HG03103 (cell line): ENCODE measurements at regions not wholly inside any gene's neighbourhood (a gene's known extent, or its start where the extent isn't known, plus 50 kb on each side); places are given as distances from the start of the nearest gene placed in this dataset.

Source experiments
- ATAC-seq: cut with Tn5 transposase; IDR thresholded peaks from one replicate; pipeline ENCODE4 v1.9.1; 2021; ENCODE audit warnings: low read depth; ENCODE audit not compliant: unreplicated experiment

GRCh38 chr9:95735701-95736100, 139.8 kb upstream of the ERCC6L2 start:
- ATAC-seq, result no peak

GRCh38 chr9:95733741-95734666, 141.5 kb upstream of the ERCC6L2 start:
- ATAC-seq, result no peak

GRCh38 chr9:95732802-95733688, 142.4 kb upstream of the ERCC6L2 start:
- ATAC-seq, result no peak

GRCh38 chr9:95731876-95732275, 143.6 kb upstream of the ERCC6L2 start:
- ATAC-seq, result no peak

- no peak for ATAC-seq
Measured at GRCh38 chr9:95729669-95730368, 145.7 kb upstream of the ERCC6L2 start.

GRCh38 chr9:95729046-95729445, 146.4 kb upstream of the ERCC6L2 start:
- no peak for ATAC-seq

GRCh38 chr9:95727947-95728520, 147.5 kb upstream of the ERCC6L2 start:
- no peak for ATAC-seq

- ATAC-seq, result no peak
Measured at GRCh38 chr9:95726756-95727155, 148.7 kb upstream of the ERCC6L2 start.

GRCh38 chr9:95725045-95725444, 150.4 kb upstream of the ERCC6L2 start:
- ATAC-seq, result no peak

- peak; percentile 94 for ATAC-seq
Measured at GRCh38 chr9:95724253-95724991, 151.1 kb upstream of the ERCC6L2 start.

GRCh38 chr9:95722141-95722540, 153.3 kb upstream of the ERCC6L2 start:
- ATAC-seq, result no peak

- no peak for ATAC-seq
Measured at GRCh38 chr9:95721061-95721531, 154.4 kb upstream of the ERCC6L2 start.

GRCh38 chr9:95720496-95720895, 155.0 kb upstream of the ERCC6L2 start:
- no peak for ATAC-seq

- no peak for ATAC-seq
Measured at GRCh38 chr9:95719354-95719753, 156.1 kb upstream of the ERCC6L2 start.

GRCh38 chr9:95718263-95718662, 157.2 kb upstream of the ERCC6L2 start:
- no peak for ATAC-seq

- ATAC-seq, result no peak
Measured at GRCh38 chr9:95715868-95716435, 159.5 kb upstream of the ERCC6L2 start.

- ATAC-seq, result no peak
Measured at GRCh38 chr9:95710446-95710845, 165.0 kb upstream of the ERCC6L2 start.

- ATAC-seq, result no peak
Measured at GRCh38 chr9:95696701-95697100, 178.8 kb upstream of the ERCC6L2 start.

GRCh38 chr9:95691435-95691834, 174.7 kb upstream of the PTCH1 start:
- ATAC-seq, result no peak
